Endothelial cell of umbilical vein (primary cell): ENCODE measurements at regions not wholly inside any gene's neighbourhood (a gene's known extent, or its start where the extent isn't known, plus 50 kb on each side); places are given as distances from the start of the nearest gene placed in this dataset.

Experiments used
- BruUV-seq: library from RNA; stranded (reverse); fragments of 400-500 nt; replicated peaks from 2 replicates; lab custom pipeline; 2021; lab: Mats Ljungman, UMichigan
- CTCF ChIA-PET: fragments of 300-600, 350-600 bp; sonication (Branson Sonifier 250); formaldehyde crosslinking; loops from one replicate; lab custom pipeline; 2021; ENCODE audit warnings: antibody characterized with exemption, inconsistent platforms; lab: Charles Lee
- POLR2A ChIA-PET: fragments of 300-600, 350-600 bp; sonication (Branson Sonifier 250); formaldehyde crosslinking; loops from one replicate; lab custom pipeline; 2021; ENCODE audit warnings: antibody characterized with exemption, inconsistent platforms; lab: Charles Lee
- DNase-seq: peaks from one replicate; pipeline ENCODE4 v3.0.0-alpha.2; 2011; ENCODE audit warnings: low read depth, low spot score
- FAIRE-seq: peaks from 2 replicates; lab custom pipeline; 2011; peaks lifted over from hg19 to GRCh38; lab: Jason Lieb, UNC
- H2AFZ ChIP-seq: 2 replicates; pipeline ENCODE4 v1.6.0; 2012; ENCODE audit warnings: low read depth, low read length, control low read depth, inconsistent platforms
- H3K27ac ChIP-seq: 2 replicates; pipeline ENCODE4 v1.5.1; 2011; ENCODE audit warnings: low read depth, mild to moderate bottlenecking, control low read depth, low read length, moderate library complexity; ENCODE audit not compliant: insufficient read depth
- H3K27me3 ChIP-seq, 2 experiments: 2 replicates each; pipeline versions ENCODE4 v1.6.0 to v1.6.1; 2011; ENCODE audit warnings: low read length in 2 of 2, mixed read lengths in 1 of 2; ENCODE audit not compliant: control insufficient read depth in 2 of 2, insufficient read depth in 2 of 2
- H3K36me3 ChIP-seq, 2 experiments: 2 replicates in 1 of 2; 3 replicates in 1 of 2; pipeline ENCODE4 v1.5.1; 2011; ENCODE audit warnings: low read length in 2 of 2, mild to moderate bottlenecking in 1 of 2, moderate library complexity in 1 of 2; ENCODE audit not compliant: control insufficient read depth in 2 of 2, insufficient read depth in 2 of 2; ENCODE audit errors: extremely low read depth in 1 of 2
- H3K4me1 ChIP-seq: 3 replicates; pipeline ENCODE4 v1.5.1; 2011; ENCODE audit warnings: mild to moderate bottlenecking, low read length; ENCODE audit not compliant: control insufficient read depth, insufficient read depth; ENCODE audit errors: extremely low read depth
- H3K4me2 ChIP-seq: 2 replicates; pipeline ENCODE4 v1.6.1; 2011; ENCODE audit warnings: low read length, control low read depth, mixed read lengths; ENCODE audit not compliant: insufficient read depth
- H3K4me3 ChIP-seq, 3 experiments: fragments of 200-600 bp in 1 of 3; sonication (generic), shearing (Covaris generic) in 1 of 3; replicated peaks in 1 of 3; 2 replicates each; pipeline ENCODE4 v1.5.1; 2011 to 2016; ENCODE audit warnings: control low read depth in 3 of 3, low read length in 3 of 3, mild to moderate bottlenecking in 2 of 3, inconsistent platforms in 1 of 3, low read depth in 1 of 3, moderate library complexity in 1 of 3; ENCODE audit not compliant: insufficient read depth in 1 of 3
- H3K79me2 ChIP-seq: 2 replicates; pipeline ENCODE4 v1.6.0; 2012; ENCODE audit warnings: low read length, inconsistent platforms; ENCODE audit not compliant: control insufficient read depth, insufficient read depth
- H3K9ac ChIP-seq: replicated peaks from 2 replicates; pipeline ENCODE3; 2011; ENCODE audit warnings: low read length, control low read depth; ENCODE audit not compliant: insufficient read depth; ENCODE audit errors: extremely low read depth
- H3K9me1 ChIP-seq: replicated peaks from 3 replicates; pipeline ENCODE4 v1.6.0; 2011; ENCODE audit warnings: mild to moderate bottlenecking, low read length; ENCODE audit not compliant: control insufficient read depth, insufficient read depth; ENCODE audit errors: extremely low read depth
- H3K9me3 ChIP-seq: replicated peaks from 2 replicates; pipeline ENCODE4 v1.5.1; 2012; ENCODE audit warnings: low read length, inconsistent platforms; ENCODE audit not compliant: control insufficient read depth, insufficient read depth
- H4K20me1 ChIP-seq: replicated peaks from 2 replicates; pipeline ENCODE3; 2011; ENCODE audit warnings: mild to moderate bottlenecking, low read length; ENCODE audit not compliant: control insufficient read depth, insufficient read depth; ENCODE audit errors: extremely low read depth
- CTCF ChIP-seq, 2 donors: IDR thresholded peaks; 1 replicate in 1 of 2; 2 replicates in 1 of 2; pipeline ENCODE4 v1.5.1; 2011; ENCODE audit warnings: low read length in 2 of 2, mild to moderate bottlenecking in 2 of 2, moderate library complexity in 2 of 2, control low read depth in 1 of 2, inconsistent platforms in 1 of 2, low read depth in 1 of 2; ENCODE audit not compliant: insufficient read depth in 1 of 2; ENCODE audit errors: extremely low read depth in 1 of 2
- EZH2 ChIP-seq: IDR thresholded peaks from 2 replicates; pipeline ENCODE4 v1.6.1; 2012; ENCODE audit warnings: borderline replicate concordance, low read depth, mild to moderate bottlenecking, moderate library complexity, low read length, inconsistent platforms; ENCODE audit not compliant: severe bottlenecking
- FOS ChIP-seq: IDR thresholded peaks from 2 replicates; pipeline ENCODE4 v1.6.1; 2011; ENCODE audit warnings: mild to moderate bottlenecking, low read length, moderate library complexity, borderline replicate concordance; ENCODE audit not compliant: insufficient read depth
- GATA2 ChIP-seq: IDR thresholded peaks from 2 replicates; pipeline ENCODE4 v1.7.0; 2011; ENCODE audit warnings: low read depth, mild to moderate bottlenecking, moderate library complexity, mixed read lengths, low read length; ENCODE audit not compliant: insufficient read length, insufficient read depth
- JUN ChIP-seq: IDR thresholded peaks from 2 replicates; pipeline ENCODE4 v1.6.1; 2011; ENCODE audit warnings: borderline replicate concordance, low read depth; ENCODE audit not compliant: insufficient read length, insufficient read depth
- MYC ChIP-seq: IDR thresholded peaks from one replicate; pipeline ENCODE4 v1.6.1; 2011; ENCODE audit warnings: mild to moderate bottlenecking, low read depth, low read length
- POLR2A ChIP-seq: IDR thresholded peaks from 2 replicates; pipeline ENCODE4 v1.6.1; 2012; ENCODE audit warnings: low read depth, mild to moderate bottlenecking, control low read depth, low read length
- POLR2AphosphoS5 ChIP-seq: IDR thresholded peaks from 2 replicates; pipeline ENCODE4 v1.6.1; 2012; ENCODE audit warnings: low read depth, mild to moderate bottlenecking, control low read depth, low read length, moderate library complexity; ENCODE audit not compliant: insufficient read depth
- dilution Hi-C: fragments of 300-500 bp; cut with MboI; formaldehyde crosslinking; loops from one replicate; pipeline ENCODE4 v1.15.0; 2019; ENCODE audit warnings: low sequenced_read_pairs; ENCODE audit not compliant: extremely low pct_ligation_motif_present
- intact Hi-C: fragments of 100-400 bp; cut with micrococcal nuclease; formaldehyde crosslinking; loops from one replicate; pipeline ENCODE4 v1.10.0; 2022
- TF ChIP-seq, protein P1 (sequence below): IDR thresholded peaks from 2 replicates; pipeline ENCODE4 v1.6.1; 2011; ENCODE audit not compliant: insufficient read depth, insufficient read length

GRCh38 chr1:29513357-29513756 lies 277.0 kb downstream of the PTPRU start:
- no peak overlapping the region for H3K4me2 ChIP-seq
- BruUV-seq = no TSS peak
- H3K9ac ChIP-seq = no peak overlapping the region
- FAIRE-seq (peak; percentile 64), DNase-seq (peak; percentile 45)
- H3K4me3 ChIP-seq = no peak overlapping the region
- POLR2A ChIA-PET = no interaction called here
- no peaks in the 10 kb centered on the region for H3K27me3 ChIP-seq
- intact Hi-C loops (loop anchor here (1.0 to 2.0 kb wide), 10 partner anchors 190 to 1195 kb away; partner anchors contain the start of gene PTPRU), dilution Hi-C loops (no loop called here)
- no peaks in the 10 kb centered on the region for H3K9me3 ChIP-seq
- H3K36me3 ChIP-seq = no peaks in the 10 kb centered on the region
- no peaks in the 10 kb centered on the region for H4K20me1 ChIP-seq
- H3K9me1 ChIP-seq = no peaks in the 10 kb centered on the region
- no peaks in the 10 kb centered on the region for H3K79me2 ChIP-seq
- no peak overlapping the region for H2AFZ ChIP-seq
- CTCF ChIA-PET = interaction anchor here (0.7 to 1.9 kb wide), 4 partner anchors 190 to 867 kb away, joined by 3 to 9 read pairs (median 3); no protein-coding TSS in a partner anchor
- no peaks in the 10 kb centered on the region for H3K4me1 ChIP-seq
- TF ChIP-seq, protein P1, sequence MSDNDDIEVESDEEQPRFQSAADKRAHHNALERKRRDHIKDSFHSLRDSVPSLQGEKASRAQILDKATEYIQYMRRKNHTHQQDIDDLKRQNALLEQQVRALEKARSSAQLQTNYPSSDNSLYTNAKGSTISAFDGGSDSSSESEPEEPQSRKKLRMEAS = peak; percentile 48
- no peak for TF ChIP-seq POLR2A
- peak; percentile 50 to 51 for TF ChIP-seq CTCF (IDR thresholded peaks at IDR 0.05; ENCODE audit: extremely low read depth in 1 of 2, insufficient read depth in 1 of 2, low read depth in 1 of 2, low read length in 2 of 2)
- no peak overlapping the region for H3K27ac ChIP-seq

GRCh38 chr1:29511436-29511835 lies 275.1 kb downstream of the PTPRU start:
- Histone ChIP-seq H3K27ac (no peak overlapping the region), H3K4me2 (no peak overlapping the region), H3K36me3 (no peaks in the 10 kb centered on the region), H3K9ac (no peak overlapping the region), H3K9me1 (no peaks in the 10 kb centered on the region), H3K79me2 (no peaks in the 10 kb centered on the region), H4K20me1 (no peaks in the 10 kb centered on the region), H3K27me3 (no peaks in the 10 kb centered on the region), H2AFZ (no peak overlapping the region), H3K9me3 (no peaks in the 10 kb centered on the region), H3K4me3 (no peak overlapping the region), H3K4me1 (no peaks in the 10 kb centered on the region)
- dilution Hi-C loops = no loop called here
- no peak for TF ChIP-seq GATA2
- TF ChIP-seq EZH2 = no peak
- TF ChIP-seq, protein P1 = no peak
- no peak for TF ChIP-seq MYC
- TF ChIP-seq POLR2AphosphoS5 = no peak
- no peak for TF ChIP-seq CTCF (IDR thresholded peaks at IDR 0.05; ENCODE audit: extremely low read depth in 1 of 2, insufficient read depth in 1 of 2, low read depth in 1 of 2, low read length in 2 of 2)
- TF ChIP-seq JUN = no peak
- no peak for TF ChIP-seq FOS
- TF ChIP-seq POLR2A = no peak
- intact Hi-C loops = no loop called here
- DNase-seq = no peak
- CTCF ChIA-PET = no interaction called here
- FAIRE-seq = no peak
- BruUV-seq = no TSS peak
- POLR2A ChIA-PET = no interaction called here
